ENCODE measurements at regions not wholly inside any gene's neighbourhood (a gene's known extent, or its start where the extent isn't known, plus 50 kb on each side); places are given as distances from the start of the nearest gene placed in this dataset.

DNA sequence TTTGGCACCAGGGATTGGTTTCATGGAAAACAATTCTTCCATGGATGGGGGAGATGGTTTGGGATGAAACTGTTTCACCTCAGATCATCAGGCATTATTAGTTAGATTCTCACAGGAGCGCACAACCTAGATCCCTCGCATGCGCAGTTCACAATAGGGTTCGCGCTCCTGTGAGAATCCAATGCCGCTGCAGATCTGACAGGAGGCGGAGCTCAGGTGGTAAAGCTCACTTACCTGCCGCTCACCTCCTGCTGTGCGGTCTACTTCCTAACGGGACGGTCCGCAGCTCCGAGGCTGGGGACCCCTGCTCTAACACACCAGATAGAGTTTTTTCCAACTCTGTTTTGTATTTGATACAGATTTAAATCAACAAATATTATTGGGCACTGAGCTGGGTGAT, 286.5 kb downstream of the MTX2 start (continued):
- TF ChIP-seq, protein P1, sequence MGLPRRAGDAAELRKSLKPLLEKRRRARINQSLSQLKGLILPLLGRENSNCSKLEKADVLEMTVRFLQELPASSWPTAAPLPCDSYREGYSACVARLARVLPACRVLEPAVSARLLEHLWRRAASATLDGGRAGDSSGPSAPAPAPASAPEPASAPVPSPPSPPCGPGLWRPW (IDR thresholded peaks at IDR 0.05), result no peak
- no peak for TF ChIP-seq RARB (CRISPR knock-in tag; IDR thresholded peaks at IDR 0.05)

DNA sequence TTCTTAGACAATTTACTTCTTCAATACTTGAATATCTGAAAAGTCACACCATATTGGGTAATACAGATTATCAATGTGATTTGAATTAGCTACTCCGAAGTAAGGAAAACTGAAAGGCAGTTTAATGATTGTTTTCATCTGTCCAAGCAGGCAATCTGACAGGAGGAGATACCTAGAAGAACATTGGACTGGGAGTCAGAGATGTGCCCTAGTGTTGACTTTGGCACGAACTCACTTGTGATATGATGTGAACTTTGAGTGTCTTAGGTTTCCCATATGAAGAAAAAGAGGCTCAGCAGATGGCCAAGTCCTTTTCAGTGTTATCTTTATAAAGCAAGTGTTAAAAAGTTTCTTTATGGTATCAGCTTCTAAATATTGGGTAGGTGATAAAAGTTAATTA, 287.1 kb downstream of the MTX2 start:
- FAIRE-seq, result no peak
- WGBS (ENCODE audit: missing lambda C conversion rate), result 33% methylated on average over 2 of the region's 2 CpGs
- TF ChIP-seq JUN (IDR thresholded peaks at IDR 0.05) (no peak), NFE2L2 (conservative IDR thresholded peaks at IDR 0.05; ENCODE audit: low read length) (no peak), MYC (IDR thresholded peaks at IDR 0.05; ENCODE audit: borderline replicate concordance, low read length) (no peak), FOSB (CRISPR knock-in tag; IDR thresholded peaks at IDR 0.05) (no peak), MAFK (IDR thresholded peaks at IDR 0.05; ENCODE audit: partially characterized antibody) (no peak), RAD21 (conservative IDR thresholded peaks at IDR 0.05 in 1 of 2, IDR thresholded peaks at IDR 0.05 in 1 of 2) (no peak), CHD2 (IDR thresholded peaks at IDR 0.05; ENCODE audit: low read length, partially characterized antibody) (no peak)
- TF ChIP-seq, protein P2, sequence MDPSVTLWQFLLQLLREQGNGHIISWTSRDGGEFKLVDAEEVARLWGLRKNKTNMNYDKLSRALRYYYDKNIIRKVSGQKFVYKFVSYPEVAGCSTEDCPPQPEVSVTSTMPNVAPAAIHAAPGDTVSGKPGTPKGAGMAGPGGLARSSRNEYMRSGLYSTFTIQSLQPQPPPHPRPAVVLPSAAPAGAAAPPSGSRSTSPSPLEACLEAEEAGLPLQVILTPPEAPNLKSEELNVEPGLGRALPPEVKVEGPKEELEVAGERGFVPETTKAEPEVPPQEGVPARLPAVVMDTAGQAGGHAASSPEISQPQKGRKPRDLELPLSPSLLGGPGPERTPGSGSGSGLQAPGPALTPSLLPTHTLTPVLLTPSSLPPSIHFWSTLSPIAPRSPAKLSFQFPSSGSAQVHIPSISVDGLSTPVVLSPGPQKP (IDR thresholded peaks at IDR 0.05; ENCODE audit: low read depth, low read length), result no peak
- no peak for ATAC-seq
- POLR2A ChIA-PET, result no interaction called here
- DNase-seq (ENCODE audit: low read depth in 1 of 2, low spot score in 1 of 2), result no peak
- Histone ChIP-seq H3K9me3 (no peaks in the 10 kb centered on the region), H3K27ac (no peak overlapping the region), H3K4me1 (0 out of 3 replicates have a peak, but pooled peaks cover 2% of the 10 kb centered on the region), H3K4me2 (no peak overlapping the region), H3K4me3 (no peak overlapping the region)
- CTCF ChIA-PET, result interaction anchor here (1.2 to 1.6 kb wide), 2 partner anchors 29 to 416 kb away, joined by 3 to 12 read pairs; no protein-coding TSS in a partner anchor

DNA sequence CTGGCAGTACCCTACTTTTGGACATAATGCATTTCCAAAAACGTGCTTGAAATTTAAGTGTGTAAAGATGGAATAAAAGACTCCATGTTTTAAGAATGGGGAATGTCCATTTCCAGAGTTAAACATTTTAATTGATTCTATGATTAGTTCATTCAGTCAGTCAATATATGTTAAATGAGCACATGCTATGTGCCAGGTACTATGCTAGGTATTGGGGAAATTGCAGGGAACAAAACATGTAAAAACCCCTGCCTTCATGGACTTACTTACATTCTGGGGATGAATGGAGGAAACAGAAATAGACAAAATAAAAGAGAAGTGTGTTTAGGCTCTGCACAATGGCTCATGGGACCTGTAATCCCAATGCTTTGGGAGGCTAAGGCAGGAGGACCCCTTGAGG, 288.6 kb downstream of the MTX2 start:
- no peak overlapping the region for H3K4me3 ChIP-seq
- ChIA-PET POLR2A (interaction anchor here (0.7 kb wide), 1 partner anchor 24 kb away, joined by 4 read pairs; no protein-coding TSS in a partner anchor), CTCF (interaction anchor here (0.7 to 1.2 kb wide), 2 partner anchors 9 to 204 kb away, joined by 3 read pairs; no protein-coding TSS in a partner anchor)
- WGBS (ENCODE audit: missing lambda C conversion rate), result 39% methylated on average over 1 of the region's 1 CpG
- H3K27ac ChIP-seq, result no peak overlapping the region
- FAIRE-seq (no peak), DNase-seq (ENCODE audit: low read depth in 1 of 2, low spot score in 1 of 2) (no peak), ATAC-seq (no peak)
- no peak overlapping the region for H3K4me2 ChIP-seq
- TF ChIP-seq NFE2L2 (conservative IDR thresholded peaks at IDR 0.05; ENCODE audit: low read length), result no peak
- TF ChIP-seq EHMT2 (IDR thresholded peaks at IDR 0.05; ENCODE audit: low read depth), result no peak
- no peak for TF ChIP-seq KDM5A (IDR thresholded peaks at IDR 0.05)
- H3K4me1 ChIP-seq, result peaks cover 16% of the 10 kb centered on the region
- H3K9me3 ChIP-seq, result no peaks in the 10 kb centered on the region

DNA sequence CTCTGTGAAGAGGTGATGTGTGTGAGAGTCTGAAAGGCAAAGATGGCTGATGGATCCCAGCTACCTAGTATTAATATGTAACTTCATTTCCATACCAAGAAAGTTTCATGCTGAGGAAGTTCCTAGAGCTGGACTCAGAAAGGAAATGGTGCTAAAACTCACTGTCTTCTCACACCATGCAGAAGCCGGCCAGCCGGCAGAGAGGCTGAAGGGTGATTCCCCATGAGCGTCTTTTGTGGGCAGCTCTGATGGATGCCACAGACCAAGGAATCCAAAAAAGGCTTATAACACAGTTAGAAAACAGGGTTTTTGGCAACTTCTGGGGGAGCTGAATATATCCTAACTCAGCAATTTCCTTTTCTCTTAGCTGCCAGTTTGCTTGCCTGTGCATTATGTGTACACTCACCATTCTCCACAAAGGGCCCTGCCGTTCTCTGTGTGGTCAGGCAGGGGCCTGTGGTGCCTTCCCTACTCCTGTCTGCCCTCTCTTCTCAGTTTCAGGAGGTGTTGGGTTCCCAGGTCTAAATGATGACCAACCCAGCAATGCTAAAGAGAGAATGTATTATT, 289.4 kb downstream of the MTX2 start:
- H3K27ac ChIP-seq, result no peak overlapping the region; a peak in 1 of 6 replicates
- H3K9me3 ChIP-seq, result no peaks in the 10 kb centered on the region
- POLR2A ChIA-PET, result no interaction called here
- no peak for ATAC-seq
- FAIRE-seq, result no peak
- 92% methylated on average over 4 of the region's 4 CpGs for WGBS (ENCODE audit: missing lambda C conversion rate)
- TF ChIP-seq, protein P3, sequence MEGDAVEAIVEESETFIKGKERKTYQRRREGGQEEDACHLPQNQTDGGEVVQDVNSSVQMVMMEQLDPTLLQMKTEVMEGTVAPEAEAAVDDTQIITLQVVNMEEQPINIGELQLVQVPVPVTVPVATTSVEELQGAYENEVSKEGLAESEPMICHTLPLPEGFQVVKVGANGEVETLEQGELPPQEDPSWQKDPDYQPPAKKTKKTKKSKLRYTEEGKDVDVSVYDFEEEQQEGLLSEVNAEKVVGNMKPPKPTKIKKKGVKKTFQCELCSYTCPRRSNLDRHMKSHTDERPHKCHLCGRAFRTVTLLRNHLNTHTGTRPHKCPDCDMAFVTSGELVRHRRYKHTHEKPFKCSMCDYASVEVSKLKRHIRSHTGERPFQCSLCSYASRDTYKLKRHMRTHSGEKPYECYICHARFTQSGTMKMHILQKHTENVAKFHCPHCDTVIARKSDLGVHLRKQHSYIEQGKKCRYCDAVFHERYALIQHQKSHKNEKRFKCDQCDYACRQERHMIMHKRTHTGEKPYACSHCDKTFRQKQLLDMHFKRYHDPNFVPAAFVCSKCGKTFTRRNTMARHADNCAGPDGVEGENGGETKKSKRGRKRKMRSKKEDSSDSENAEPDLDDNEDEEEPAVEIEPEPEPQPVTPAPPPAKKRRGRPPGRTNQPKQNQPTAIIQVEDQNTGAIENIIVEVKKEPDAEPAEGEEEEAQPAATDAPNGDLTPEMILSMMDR (IDR thresholded peaks at IDR 0.05), result no peak
- peak; percentile 76 for TF ChIP-seq MAFK (IDR thresholded peaks at IDR 0.05; ENCODE audit: partially characterized antibody)
- DNase-seq (ENCODE audit: low read depth in 1 of 2, low spot score in 1 of 2), result no peak
- no peak overlapping the region for H3K4me2 ChIP-seq
- CTCF ChIA-PET, result interaction anchor here (0.7 to 3.6 kb wide), 6 partner anchors 8 to 419 kb away, joined by 3 to 28 read pairs (median 3); no protein-coding TSS in a partner anchor
- H3K4me1 ChIP-seq, result peaks cover 21% of the 10 kb centered on the region
- H3K4me3 ChIP-seq, result no peak overlapping the region

DNA sequence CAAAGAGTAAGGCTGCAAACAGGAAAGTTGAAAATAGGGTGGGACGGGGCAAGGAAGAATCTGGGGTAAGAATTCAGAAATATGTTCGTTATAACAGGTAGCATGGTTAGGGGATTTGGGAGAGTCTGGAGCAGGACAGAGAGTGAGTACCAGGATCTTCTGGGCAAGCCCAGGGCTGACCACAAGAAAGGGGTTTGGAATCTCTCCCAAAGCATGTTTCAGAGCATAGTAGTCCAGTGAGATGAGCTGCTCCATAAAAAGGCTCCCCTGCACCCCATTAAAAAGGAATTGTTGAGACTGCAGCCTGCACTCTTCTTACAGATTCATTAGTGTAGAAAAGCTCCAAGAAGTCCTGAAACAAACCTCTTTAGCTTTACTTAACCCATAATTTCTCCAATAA, 291.1 kb downstream of the MTX2 start:
- ATAC-seq (no peak), DNase-seq (ENCODE audit: low read depth in 1 of 2, low spot score in 1 of 2) (no peak), FAIRE-seq (no peak)
- peaks cover 21% of the 10 kb centered on the region for H3K4me1 ChIP-seq
- TF ChIP-seq ZC3H11A (IDR thresholded peaks at IDR 0.05) (no peak), POLR2AphosphoS2 (conservative IDR thresholded peaks at IDR 0.05; ENCODE audit: low read length) (no peak), RAD21 (conservative IDR thresholded peaks at IDR 0.05 in 1 of 2, IDR thresholded peaks at IDR 0.05 in 1 of 2) (no peak), POLR2A (IDR thresholded peaks at IDR 0.05; ENCODE audit: low read length) (no peak), ZSCAN20 (CRISPR knock-in tag; IDR thresholded peaks at IDR 0.05) (no peak), PHF8 (IDR thresholded peaks at IDR 0.05; ENCODE audit: borderline replicate concordance, low read depth) (no peak)
- TF ChIP-seq, protein P4, sequence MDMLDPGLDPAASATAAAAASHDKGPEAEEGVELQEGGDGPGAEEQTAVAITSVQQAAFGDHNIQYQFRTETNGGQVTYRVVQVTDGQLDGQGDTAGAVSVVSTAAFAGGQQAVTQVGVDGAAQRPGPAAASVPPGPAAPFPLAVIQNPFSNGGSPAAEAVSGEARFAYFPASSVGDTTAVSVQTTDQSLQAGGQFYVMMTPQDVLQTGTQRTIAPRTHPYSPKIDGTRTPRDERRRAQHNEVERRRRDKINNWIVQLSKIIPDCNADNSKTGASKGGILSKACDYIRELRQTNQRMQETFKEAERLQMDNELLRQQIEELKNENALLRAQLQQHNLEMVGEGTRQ (IDR thresholded peaks at IDR 0.05), result no peak
- no peak overlapping the region for H3K27ac ChIP-seq
- H3K4me2 ChIP-seq, result no peak overlapping the region
- 86% methylated on average over 1 of the region's 2 CpGs for WGBS (ENCODE audit: missing lambda C conversion rate)
- CTCF ChIA-PET, result interaction anchor here (0.6 to 3.6 kb wide), 6 partner anchors 57 to 433 kb away, joined by 3 to 28 read pairs (median 5); no protein-coding TSS in a partner anchor
- POLR2A ChIA-PET, result no interaction called here
- no peak overlapping the region for H3K4me3 ChIP-seq
- H3K9me3 ChIP-seq, result no peaks in the 10 kb centered on the region

Data from A549 (cell line).